Astrocyte of the hippocampus (primary cell): ENCODE measurements at regions not wholly inside any gene's neighbourhood (a gene's known extent, or its start where the extent isn't known, plus 50 kb on each side); places are given as distances from the start of the nearest gene placed in this dataset.
"Not testable (repeated sequence)": the region's sequence is repeated elsewhere in the genome, so short reads cannot be mapped to it uniquely, and the experiment has no call there.

Experiments used
- DNase-seq: peaks from one replicate; pipeline ENCODE4 v3.0.0; 2011; ENCODE audit warnings: low read depth, low spot score

- no peak for DNase-seq
These were observed 181.9 kb upstream of the TTC14 start for GRCh38 chr3:180420016-180420415.

- no peak for DNase-seq
These were observed 181.2 kb upstream of the TTC14 start for GRCh38 chr3:180420804-180421203.

GRCh38 chr3:180421221-180421620 lies 180.7 kb upstream of the TTC14 start:
- DNase-seq, result no peak

- DNase-seq, result no peak
These were observed 180.2 kb upstream of the TTC14 start for GRCh38 chr3:180421721-180422120.

GRCh38 chr3:180424305-180424704 lies 177.7 kb upstream of the TTC14 start:
- not testable (repeated sequence) for DNase-seq

- no peak for DNase-seq
These were observed 171.1 kb upstream of the TTC14 start for GRCh38 chr3:180430896-180431295.

- peak; percentile 24 for DNase-seq
These were observed 168.8 kb upstream of the TTC14 start for GRCh38 chr3:180433152-180433551.

- no peak for DNase-seq
These were observed 154.8 kb upstream of the TTC14 start for GRCh38 chr3:180447136-180447535.

- DNase-seq, result not testable (repeated sequence)
These were observed 153.6 kb upstream of the TTC14 start for GRCh38 chr3:180448407-180448806.

- no peak for DNase-seq
These were observed 144.7 kb upstream of the TTC14 start for GRCh38 chr3:180457225-180457624.

- no peak for DNase-seq
These were observed 135.5 kb upstream of the TTC14 start for GRCh38 chr3:180466401-180467011.

- DNase-seq, result no peak
These were observed 134.8 kb upstream of the TTC14 start for GRCh38 chr3:180467177-180467576.

- DNase-seq, result no peak
These were observed 132.8 kb upstream of the TTC14 start for GRCh38 chr3:180469149-180469548.

GRCh38 chr3:180478695-180479094 lies 123.3 kb upstream of the TTC14 start:
- DNase-seq, result no peak

- DNase-seq, result no peak
These were observed 109.9 kb upstream of the TTC14 start for GRCh38 chr3:180492047-180492446.

GRCh38 chr3:180496995-180497394 lies 105.0 kb upstream of the TTC14 start:
- DNase-seq, result no peak

- no peak for DNase-seq
These were observed 85.6 kb upstream of the TTC14 start for GRCh38 chr3:180516368-180516767.

GRCh38 chr3:180523040-180523439 lies 78.9 kb upstream of the TTC14 start:
- no peak for DNase-seq

- DNase-seq, result no peak
These were observed 73.1 kb upstream of the TTC14 start for GRCh38 chr3:180528843-180529242.

- no peak for DNase-seq
These were observed 72.2 kb upstream of the TTC14 start for GRCh38 chr3:180529778-180530177.

- DNase-seq, result no peak
These were observed 71.7 kb upstream of the TTC14 start for GRCh38 chr3:180530276-180530675.

- no peak for DNase-seq
These were observed 70.4 kb upstream of the TTC14 start for GRCh38 chr3:180531303-180532278.

- no peak for DNase-seq
These were observed 67.1 kb upstream of the TTC14 start for GRCh38 chr3:180534828-180535227.
